HG03135 (cell line): ENCODE measurements at regions not wholly inside any gene's neighbourhood (a gene's known extent, or its start where the extent isn't known, plus 50 kb on each side); places are given as distances from the start of the nearest gene placed in this dataset.

ENCODE experiments used
- ATAC-seq: cut with Tn5 transposase; IDR thresholded peaks from one replicate; pipeline ENCODE4 v1.9.1; 2021; ENCODE audit warnings: mild to moderate bottlenecking, moderate library complexity; ENCODE audit not compliant: unreplicated experiment

GRCh38 chr3:116842254-116842957 is 132.8 kb downstream of the TUSC7 start:
- ATAC-seq = no peak

GRCh38 chr3:116848248-116848829 is 138.8 kb downstream of the TUSC7 start:
- ATAC-seq = no peak

- ATAC-seq = no peak
Measured at GRCh38 chr3:116849261-116849688, 139.7 kb downstream of the TUSC7 start.

GRCh38 chr3:116852803-116853202 is 143.2 kb downstream of the TUSC7 start:
- no peak for ATAC-seq

- no peak for ATAC-seq
Measured at GRCh38 chr3:116863270-116863770, 153.7 kb downstream of the TUSC7 start.

- ATAC-seq = no peak
Measured at GRCh38 chr3:116863822-116864589, 154.4 kb downstream of the TUSC7 start.

- ATAC-seq = no peak
Measured at GRCh38 chr3:116864590-116864927, 155.0 kb downstream of the TUSC7 start.

- ATAC-seq = no peak
Measured at GRCh38 chr3:116870379-116870778, 160.8 kb downstream of the TUSC7 start.

- no peak for ATAC-seq
Measured at GRCh38 chr3:116871905-116872304, 162.3 kb downstream of the TUSC7 start.

- no peak for ATAC-seq
Measured at GRCh38 chr3:116872688-116873087, 163.1 kb downstream of the TUSC7 start.

- no peak for ATAC-seq
Measured at GRCh38 chr3:116873142-116873541, 163.6 kb downstream of the TUSC7 start.

- ATAC-seq = peak; percentile 59
Measured at GRCh38 chr3:116877968-116878367, 168.4 kb downstream of the TUSC7 start.

- peak; percentile 91 for ATAC-seq
Measured at GRCh38 chr3:116886202-116886893, 176.8 kb downstream of the TUSC7 start.

GRCh38 chr3:116896116-116896515 is 186.5 kb downstream of the TUSC7 start:
- ATAC-seq = no peak

- ATAC-seq = no peak
Measured at GRCh38 chr3:116897382-116897781, 187.8 kb downstream of the TUSC7 start.

GRCh38 chr3:116899253-116899652 is 189.7 kb downstream of the TUSC7 start:
- no peak for ATAC-seq

GRCh38 chr3:116905334-116905733 is 195.8 kb downstream of the TUSC7 start:
- no peak for ATAC-seq

GRCh38 chr3:116905794-116906193 is 196.2 kb downstream of the TUSC7 start:
- ATAC-seq = no peak

- ATAC-seq = no peak
Measured at GRCh38 chr3:116912116-116912515, 202.5 kb downstream of the TUSC7 start.

- ATAC-seq = no peak
Measured at GRCh38 chr3:116914004-116914403, 204.4 kb downstream of the TUSC7 start.

GRCh38 chr3:116916836-116917235 is 207.3 kb downstream of the TUSC7 start:
- ATAC-seq = no peak
